ENCODE measurements at regions not wholly inside any gene's neighbourhood (a gene's known extent, or its start where the extent isn't known, plus 50 kb on each side); places are given as distances from the start of the nearest gene placed in this dataset.

DNA sequence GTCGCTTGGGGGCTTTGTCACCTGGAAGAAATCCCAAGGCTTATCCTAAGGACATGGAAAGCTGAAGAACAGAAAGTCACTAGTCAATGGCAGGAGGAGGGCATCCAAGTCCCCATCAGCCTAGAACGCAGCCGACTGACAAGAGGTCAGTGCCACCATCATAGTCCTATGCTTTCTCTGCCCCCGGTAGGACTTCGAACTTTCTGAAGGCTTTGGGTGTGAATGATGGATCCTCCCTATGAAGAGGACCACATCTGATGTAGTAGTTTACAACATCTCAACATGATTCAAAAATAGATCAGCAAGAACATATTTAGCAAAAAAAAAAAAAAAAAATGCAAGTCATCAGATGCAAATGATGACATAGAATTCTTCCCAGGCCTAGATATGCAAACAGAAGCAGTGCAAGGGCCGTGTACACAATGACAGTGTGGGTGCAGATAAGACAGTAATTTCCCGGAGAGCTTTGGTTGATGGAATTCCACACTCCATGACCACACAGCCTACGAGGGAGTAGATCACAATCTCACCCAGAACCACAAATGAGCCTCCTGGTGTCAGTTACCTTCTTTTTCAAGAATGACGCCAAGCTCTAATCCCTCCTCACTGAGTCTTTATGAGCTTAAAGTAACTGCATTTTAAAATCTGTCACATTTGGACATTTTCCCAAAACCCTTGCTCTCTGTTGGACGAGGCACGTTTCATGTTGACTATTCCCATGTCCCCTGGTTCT, 88.2 kb downstream of the PSMG1 start:
- TF ChIP-seq, protein P1, sequence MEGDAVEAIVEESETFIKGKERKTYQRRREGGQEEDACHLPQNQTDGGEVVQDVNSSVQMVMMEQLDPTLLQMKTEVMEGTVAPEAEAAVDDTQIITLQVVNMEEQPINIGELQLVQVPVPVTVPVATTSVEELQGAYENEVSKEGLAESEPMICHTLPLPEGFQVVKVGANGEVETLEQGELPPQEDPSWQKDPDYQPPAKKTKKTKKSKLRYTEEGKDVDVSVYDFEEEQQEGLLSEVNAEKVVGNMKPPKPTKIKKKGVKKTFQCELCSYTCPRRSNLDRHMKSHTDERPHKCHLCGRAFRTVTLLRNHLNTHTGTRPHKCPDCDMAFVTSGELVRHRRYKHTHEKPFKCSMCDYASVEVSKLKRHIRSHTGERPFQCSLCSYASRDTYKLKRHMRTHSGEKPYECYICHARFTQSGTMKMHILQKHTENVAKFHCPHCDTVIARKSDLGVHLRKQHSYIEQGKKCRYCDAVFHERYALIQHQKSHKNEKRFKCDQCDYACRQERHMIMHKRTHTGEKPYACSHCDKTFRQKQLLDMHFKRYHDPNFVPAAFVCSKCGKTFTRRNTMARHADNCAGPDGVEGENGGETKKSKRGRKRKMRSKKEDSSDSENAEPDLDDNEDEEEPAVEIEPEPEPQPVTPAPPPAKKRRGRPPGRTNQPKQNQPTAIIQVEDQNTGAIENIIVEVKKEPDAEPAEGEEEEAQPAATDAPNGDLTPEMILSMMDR (IDR thresholded peaks at IDR 0.05; ENCODE audit: control extremely low read depth, extremely low read depth), result no peak
- DNase-seq, result peak in 2 of 3 donors; percentile 81 to 88
- no peak overlapping the region for H3K4me3 ChIP-seq
- peak overlapping the region; percentile 41 to 80 for H3K27ac ChIP-seq (ENCODE audit: low read depth in 1 of 2, low read length in 1 of 2)
- no peaks in the 10 kb centered on the region for H3K36me3 ChIP-seq (ENCODE audit: control insufficient read depth in 4 of 4, insufficient read depth in 4 of 4, low read length in 4 of 4)
- H3K4me1 ChIP-seq (ENCODE audit: control insufficient read depth in 5 of 5, insufficient read depth in 5 of 5, low read length in 5 of 5), result peaks cover 4 to 34% (median 6%) of the 10 kb centered on the region in 5 donors
- peak; percentile 16 for ATAC-seq (ENCODE audit: insufficient read depth, low FRiP score)
- 64 to 68% methylated on average over 11 of the region's 11 CpGs for WGBS, 2 donors
- no peaks in the 10 kb centered on the region for H3K9me3 ChIP-seq (ENCODE audit: control insufficient read depth in 4 of 4, insufficient read depth in 3 of 4, low read length in 3 of 4)
- no peaks in the 10 kb centered on the region for H3K27me3 ChIP-seq (ENCODE audit: control insufficient read depth in 3 of 3, insufficient read depth in 3 of 3, low read length in 2 of 3)
- no peak overlapping the region for H3K9ac ChIP-seq (ENCODE audit: insufficient read depth in 1 of 2, low read length in 2 of 2)

DNA sequence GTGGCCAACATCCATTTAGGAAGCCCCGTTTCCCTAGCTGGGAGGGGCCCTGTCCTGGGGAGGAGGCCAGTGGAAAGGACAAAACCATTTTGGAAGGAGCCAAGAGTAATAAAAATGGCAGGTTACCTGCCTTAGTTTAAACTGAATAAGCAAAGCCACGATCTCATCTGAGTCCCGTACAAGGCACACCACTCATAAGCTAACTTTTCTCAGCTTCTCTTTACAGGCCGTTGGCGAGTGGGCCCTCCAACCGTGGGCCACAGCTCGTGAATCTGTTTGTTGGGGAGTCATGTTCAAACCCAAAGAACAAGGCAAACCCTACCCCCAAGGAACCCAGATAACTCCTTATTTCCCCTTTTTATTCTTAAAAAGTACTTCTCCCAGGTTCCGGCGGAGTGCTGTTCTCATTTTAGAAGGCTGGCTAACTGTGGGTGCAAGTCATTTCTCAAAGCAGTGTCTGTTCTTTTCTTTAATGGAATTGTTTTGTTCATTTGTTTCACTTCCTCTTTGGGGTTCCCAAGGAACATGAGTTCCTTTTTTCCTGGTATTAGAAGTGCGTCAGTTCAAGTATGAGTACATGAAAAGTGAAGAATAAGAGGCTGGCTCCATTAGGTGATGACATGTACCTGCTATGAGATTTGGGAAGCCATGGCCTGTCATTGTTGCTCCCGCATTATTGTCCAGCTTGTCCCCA, 89.0 kb downstream of the PSMG1 start:
- Histone ChIP-seq H3K4me1 (ENCODE audit: control insufficient read depth in 5 of 5, insufficient read depth in 5 of 5, low read length in 5 of 5) (peaks cover 4 to 33% (median 6%) of the 10 kb centered on the region in 5 donors), H3K36me3 (ENCODE audit: control insufficient read depth in 4 of 4, insufficient read depth in 4 of 4, low read length in 4 of 4) (no peaks in the 10 kb centered on the region), H3K4me3 (no peak overlapping the region), H3K9me3 (ENCODE audit: control insufficient read depth in 4 of 4, insufficient read depth in 3 of 4, low read length in 3 of 4) (no peaks in the 10 kb centered on the region), H3K27ac (ENCODE audit: low read depth in 1 of 2, low read length in 1 of 2) (peak overlapping the region; percentile 11 to 80), H3K9ac (ENCODE audit: insufficient read depth in 1 of 2, low read length in 2 of 2) (no peak overlapping the region), H3K27me3 (ENCODE audit: control insufficient read depth in 3 of 3, insufficient read depth in 3 of 3, low read length in 2 of 3) (no peaks in the 10 kb centered on the region)
- WGBS, 2 donors, result 53 to 70% methylated on average over 11 of the region's 11 CpGs
- TF ChIP-seq, protein P1 (IDR thresholded peaks at IDR 0.05; ENCODE audit: control extremely low read depth, extremely low read depth), result no peak
- no peak for DNase-seq
- ATAC-seq (ENCODE audit: insufficient read depth, low FRiP score), result peak; percentile 27

DNA sequence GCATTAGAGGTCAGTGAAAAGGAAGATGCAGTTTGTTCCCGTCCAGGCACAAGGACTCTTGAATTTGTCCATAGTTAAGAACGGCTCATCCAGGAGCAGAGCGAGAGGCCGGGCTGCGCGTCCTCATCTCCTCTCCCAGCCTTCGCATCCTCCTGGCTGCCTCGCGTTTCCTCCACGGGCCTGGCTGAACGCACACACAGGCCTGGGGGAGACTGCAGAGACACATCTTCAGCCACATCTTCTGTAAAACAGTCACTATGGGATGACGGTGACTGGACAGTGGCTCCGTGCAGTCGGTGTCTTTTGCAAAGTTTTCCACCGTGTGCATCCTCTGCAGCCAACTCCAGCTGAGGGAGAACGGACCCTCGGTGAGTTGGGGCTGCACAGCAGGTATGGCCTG, 89.7 kb downstream of the PSMG1 start:
- no peaks in the 10 kb centered on the region for H3K27me3 ChIP-seq (ENCODE audit: control insufficient read depth in 3 of 3, insufficient read depth in 3 of 3, low read length in 2 of 3)
- H3K4me3 ChIP-seq, result no peak overlapping the region
- no peaks in the 10 kb centered on the region for H3K36me3 ChIP-seq (ENCODE audit: control insufficient read depth in 4 of 4, insufficient read depth in 4 of 4, low read length in 4 of 4)
- H3K9ac ChIP-seq (ENCODE audit: insufficient read depth in 1 of 2, low read length in 2 of 2), result no peak overlapping the region
- peak overlapping the region in 1 of 2 donors; percentile 74 for H3K27ac ChIP-seq (ENCODE audit: low read depth in 1 of 2, low read length in 1 of 2)
- no peaks in the 10 kb centered on the region for H3K9me3 ChIP-seq (ENCODE audit: control insufficient read depth in 4 of 4, insufficient read depth in 3 of 4, low read length in 3 of 4)
- ATAC-seq (ENCODE audit: insufficient read depth, low FRiP score), result no peak
- DNase-seq, result no peak
- 93 to 97% methylated on average over 17 of the region's 17 CpGs for WGBS, 2 donors
- H3K4me1 ChIP-seq (ENCODE audit: control insufficient read depth in 5 of 5, insufficient read depth in 5 of 5, low read length in 5 of 5), result peaks cover 4 to 26% (median 6%) of the 10 kb centered on the region in 5 donors
- TF ChIP-seq, protein P1 (IDR thresholded peaks at IDR 0.05; ENCODE audit: control extremely low read depth, extremely low read depth), result no peak

Data from lung (tissue), 11 donors.